H9 (cell line): ENCODE measurements at regions not wholly inside any gene's neighbourhood (a gene's known extent, or its start where the extent isn't known, plus 50 kb on each side); places are given as distances from the start of the nearest gene placed in this dataset.

Experiments used
- DNase-seq: peaks from one replicate; pipeline ENCODE4 v3.0.0-alpha.2; 2017
- H2AFZ ChIP-seq: one replicate; pipeline ENCODE4 v1.6.1; 2013; ENCODE audit warnings: mild to moderate bottlenecking, low read length, control low read depth, moderate library complexity
- H2AK5ac ChIP-seq: 2 replicates; pipeline ENCODE4 v1.6.1; 2013; ENCODE audit warnings: low read length, control low read depth, mixed read lengths; ENCODE audit not compliant: insufficient read length
- H2BK120ac ChIP-seq: one replicate; pipeline ENCODE4 v1.6.1; 2013; ENCODE audit warnings: low read depth, mild to moderate bottlenecking, low read length, control low read depth, inconsistent platforms; ENCODE audit not compliant: poor library complexity, severe bottlenecking
- H2BK12ac ChIP-seq: 2 replicates; pipeline ENCODE4 v1.6.1; 2013; ENCODE audit warnings: low read length, control low read depth, mixed read lengths, low read depth; ENCODE audit not compliant: insufficient read length
- H2BK15ac ChIP-seq: 2 replicates; pipeline ENCODE4 v1.6.1; 2013; ENCODE audit warnings: low read depth, low read length, control low read depth
- H2BK20ac ChIP-seq: one replicate; pipeline ENCODE4 v1.6.1; 2013; ENCODE audit warnings: low read depth, mild to moderate bottlenecking, low read length, control low read depth, inconsistent platforms; ENCODE audit not compliant: poor library complexity, severe bottlenecking
- H2BK5ac ChIP-seq: 2 replicates; pipeline ENCODE4 v1.6.1; 2013; ENCODE audit warnings: low read length, control low read depth, mixed read lengths; ENCODE audit not compliant: insufficient read length
- H3K14ac ChIP-seq: 2 replicates; pipeline ENCODE4 v1.6.1; 2013; ENCODE audit warnings: low read length, control low read depth; ENCODE audit not compliant: insufficient read depth
- H3K18ac ChIP-seq: 2 replicates; pipeline ENCODE4 v1.6.1; 2013; ENCODE audit warnings: low read depth, mild to moderate bottlenecking, mixed read lengths, low read length, control low read depth; ENCODE audit not compliant: insufficient read length
- H3K23ac ChIP-seq: 2 replicates; pipeline ENCODE4 v1.6.1; 2013; ENCODE audit warnings: low read length, control low read depth, mixed read lengths, low read depth; ENCODE audit not compliant: insufficient read length
- H3K23me2 ChIP-seq: 2 replicates; pipeline ENCODE4 v1.6.1; 2013; ENCODE audit warnings: low read depth, mild to moderate bottlenecking, mixed read lengths, low read length, control low read depth; ENCODE audit not compliant: insufficient read length, poor library complexity, severe bottlenecking
- H3K27ac ChIP-seq: 2 replicates; pipeline ENCODE4 v1.5.1; 2013; ENCODE audit warnings: low read length, control low read depth, mixed read lengths, low read depth; ENCODE audit not compliant: insufficient read length
- H3K27me3 ChIP-seq: 2 replicates; pipeline ENCODE4 v1.6.1; 2013; ENCODE audit warnings: low read length, control low read depth, inconsistent platforms; ENCODE audit not compliant: insufficient read depth
- H3K4ac ChIP-seq: 2 replicates; pipeline ENCODE4 v1.6.1; 2013; ENCODE audit warnings: low read depth, mild to moderate bottlenecking, control low read depth, inconsistent platforms, low read length, moderate library complexity
- H3K4me1 ChIP-seq: 2 replicates; pipeline ENCODE4 v1.6.1; 2013; ENCODE audit warnings: low read length, control low read depth, inconsistent platforms; ENCODE audit not compliant: insufficient read depth
- H3K4me2 ChIP-seq: 2 replicates; pipeline ENCODE4 v1.6.1; 2013; ENCODE audit warnings: low read length, control low read depth, mixed read lengths; ENCODE audit not compliant: insufficient read length, insufficient read depth
- H3K56ac ChIP-seq: 2 replicates; pipeline ENCODE4 v1.6.1; 2013; ENCODE audit warnings: low read depth, mild to moderate bottlenecking, mixed read lengths, low read length, control low read depth; ENCODE audit not compliant: insufficient read length
- H3K79me1 ChIP-seq: 2 replicates; pipeline ENCODE4 v1.6.1; 2013; ENCODE audit warnings: low read depth, mild to moderate bottlenecking, moderate library complexity, low read length, control low read depth, inconsistent platforms; ENCODE audit not compliant: insufficient read depth, poor library complexity, severe bottlenecking
- H3K79me2 ChIP-seq: 2 replicates; pipeline ENCODE4 v1.6.1; 2013; ENCODE audit warnings: low read length, control low read depth, inconsistent platforms; ENCODE audit not compliant: insufficient read depth
- H3K9ac ChIP-seq: 2 replicates; pipeline ENCODE4 v1.6.1; 2013; ENCODE audit warnings: low read length, control low read depth, mixed read lengths; ENCODE audit not compliant: insufficient read length; ENCODE audit errors: extremely low read depth
- H3K9me3 ChIP-seq: one replicate; pipeline ENCODE4 v1.6.1; 2013; ENCODE audit warnings: low read depth, low read length, inconsistent platforms; ENCODE audit not compliant: control insufficient read depth
- H3T11ph ChIP-seq: one replicate; pipeline ENCODE4 v1.6.1; 2013; ENCODE audit warnings: mild to moderate bottlenecking, low read length, control low read depth, inconsistent platforms
- H4K20me1 ChIP-seq: one replicate; pipeline ENCODE4 v1.6.1; 2013; ENCODE audit not compliant: control insufficient read depth, insufficient read length, insufficient read depth
- H4K5ac ChIP-seq: 2 replicates; pipeline ENCODE4 v1.6.1; 2013; ENCODE audit warnings: low read depth, mild to moderate bottlenecking, mixed read lengths, low read length, control low read depth; ENCODE audit not compliant: insufficient read length
- H4K8ac ChIP-seq: replicated peaks from 2 replicates; pipeline ENCODE4 v1.6.1; 2013; ENCODE audit warnings: low read length, control low read depth, mixed read lengths, low read depth; ENCODE audit not compliant: insufficient read length
- H4K91ac ChIP-seq: 2 replicates; pipeline ENCODE4 v1.6.1; 2013; ENCODE audit warnings: low read depth, mild to moderate bottlenecking, moderate library complexity, mixed read lengths, low read length, control low read depth; ENCODE audit not compliant: insufficient read length
- H3K27ac Mint-ChIP-seq, 3 experiments: 2 replicates in 2 of 3; 3 replicates in 1 of 3; pipeline ENCODE4 v1.8.0; 2020 to 2021; ENCODE audit warnings: mixed read lengths in 3 of 3, mild to moderate bottlenecking in 1 of 3, moderate library complexity in 1 of 3
- H3K27me3 Mint-ChIP-seq: 2 replicates; pipeline ENCODE4 v1.8.0; 2021; ENCODE audit warnings: low read depth, mild to moderate bottlenecking, moderate library complexity, mixed read lengths
- H3K36me3 Mint-ChIP-seq, 3 experiments: 2 replicates in 2 of 3; 3 replicates in 1 of 3; pipeline ENCODE4 v1.8.0; 2020 to 2021; ENCODE audit warnings: low read depth in 3 of 3, mixed read lengths in 3 of 3; ENCODE audit not compliant: insufficient read depth in 1 of 3
- H3K4me1 Mint-ChIP-seq, 2 experiments: 2 replicates each; pipeline ENCODE4 v1.8.0; 2020; ENCODE audit warnings: mixed read lengths in 2 of 2
- H3K4me3 Mint-ChIP-seq, 2 experiments: 2 replicates in 1 of 2; 3 replicates in 1 of 2; pipeline ENCODE4 v1.8.0; 2020 to 2021; ENCODE audit warnings: mild to moderate bottlenecking in 2 of 2, mixed read lengths in 2 of 2, moderate library complexity in 1 of 2
- H3K9me3 Mint-ChIP-seq, 2 experiments: 2 replicates in 1 of 2; 3 replicates in 1 of 2; pipeline ENCODE4 v1.8.0; 2020; ENCODE audit warnings: mild to moderate bottlenecking in 2 of 2, mixed read lengths in 2 of 2, moderate library complexity in 1 of 2
- CTCF ChIP-seq: fragments of 200-600 bp; sonication (generic); conservative IDR thresholded peaks from 3 replicates; pipeline ENCODE4 v1.8.0; 2021; ENCODE audit warnings: antibody characterized with exemption, mild to moderate bottlenecking
- WGBS: extraction: QIAGEN DNeasy Blood & Tissue Kit; methylation state at CpG from one replicate; pipeline ENCODE4 v1.1.7; 2013; ENCODE audit warnings: missing lambda C conversion rate, low lambda C conversion rate, mixed read lengths; ENCODE audit not compliant: insufficient read length; ENCODE audit errors: extremely low coverage; 5-methylcytosine and 5-hydroxymethylcytosine counted together

GRCh38 chr13:38419312-38419873 is 69.7 kb downstream of the UFM1 start:
- H3K9ac ChIP-seq, result no peak overlapping the region
- no peak overlapping the region for H4K8ac ChIP-seq
- H4K20me1 ChIP-seq, result no peaks in the 10 kb centered on the region
- peaks cover 3% of the 10 kb centered on the region; the same call in 1 of the 2 replicates for H3K4me1 ChIP-seq
- no peak overlapping the region for H3K4me2 ChIP-seq
- Mint-ChIP-seq H3K27ac (no peak overlapping the region), H3K36me3 (peaks cover 0 to 5% (median 0%) of the 10 kb centered on the region in 3 experiments; a peak in 1 of 7 replicates), H3K27me3 (no peaks in the 10 kb centered on the region), H3K9me3 (peaks cover 1 to 4% of the 10 kb centered on the region in 2 experiments; a peak in 3 of 5 replicates), H3K4me3 (no peak overlapping the region), H3K4me1 (no peaks in the 10 kb centered on the region)
- H3K79me1 ChIP-seq, result no peaks in the 10 kb centered on the region
- H2BK12ac ChIP-seq, result no peak overlapping the region
- H3K18ac ChIP-seq, result no peak overlapping the region
- no peak overlapping the region for H2BK20ac ChIP-seq
- no peaks in the 10 kb centered on the region for H3K79me2 ChIP-seq
- H4K91ac ChIP-seq, result no peak overlapping the region
- H2BK120ac ChIP-seq, result no peak overlapping the region
- H3K14ac ChIP-seq, result no peak overlapping the region
- no peak for TF ChIP-seq CTCF
- H3K27ac ChIP-seq, result no peak overlapping the region
- DNase-seq, result no peak
- H3K4ac ChIP-seq, result no peak overlapping the region
- no peak overlapping the region for H2AFZ ChIP-seq
- no peak overlapping the region for H3K23ac ChIP-seq
- no peak overlapping the region for H3K56ac ChIP-seq
- no peaks in the 10 kb centered on the region for H3K27me3 ChIP-seq
- H2BK5ac ChIP-seq, result no peak overlapping the region
- WGBS, result no CpG with 5 or more reads among the region's 3 CpGs
- H2AK5ac ChIP-seq, result no peak overlapping the region
- H2BK15ac ChIP-seq, result no peak overlapping the region
- no peak overlapping the region for H4K5ac ChIP-seq
- no peaks in the 10 kb centered on the region for H3K9me3 ChIP-seq
- H3K23me2 ChIP-seq, result no peaks in the 10 kb centered on the region
- H3T11ph ChIP-seq, result no peak overlapping the region
